ENCODE measurements at regions not wholly inside any gene's neighbourhood (a gene's known extent, or its start where the extent isn't known, plus 50 kb on each side); places are given as distances from the start of the nearest gene placed in this dataset.

GRCh38 chr2:199160677-199161465 is 296.9 kb downstream of the SATB2 start:
- no peaks in the 10 kb centered on the region for H3K27me3 Mint-ChIP-seq
- H3K4me3 Mint-ChIP-seq, result no peak overlapping the region
- POLR2A ChIA-PET, result no interaction called here
- peaks cover 2% of the 10 kb centered on the region for H3K9me3 Mint-ChIP-seq
- H3K27ac Mint-ChIP-seq, result no peak overlapping the region
- DNase-seq (no peak), ATAC-seq (ENCODE audit: low read depth) (no peak)
- H3K36me3 Mint-ChIP-seq, result no peaks in the 10 kb centered on the region
- no peaks in the 10 kb centered on the region for H3K4me1 Mint-ChIP-seq

GRCh38 chr2:199160081-199160480 is 297.7 kb downstream of the SATB2 start:
- Mint-ChIP-seq H3K36me3 (no peaks in the 10 kb centered on the region), H3K9me3 (peaks cover 2% of the 10 kb centered on the region), H3K27ac (no peak overlapping the region), H3K27me3 (no peaks in the 10 kb centered on the region), H3K4me1 (no peaks in the 10 kb centered on the region), H3K4me3 (no peak overlapping the region)
- no peak for DNase-seq
- no peak for ATAC-seq (ENCODE audit: low read depth)
- POLR2A ChIA-PET, result no interaction called here

- no peak overlapping the region for H3K27ac Mint-ChIP-seq
These were observed 309.5 kb downstream of the SATB2 start for GRCh38 chr2:199148076-199148845.

GRCh38 chr2:199147216-199147615 is 310.5 kb downstream of the SATB2 start:
- H3K27ac Mint-ChIP-seq, result no peak overlapping the region
- no peaks in the 10 kb centered on the region for H3K4me1 Mint-ChIP-seq
- ATAC-seq (ENCODE audit: low read depth) (no peak), DNase-seq (no peak)
- no peaks in the 10 kb centered on the region for H3K36me3 Mint-ChIP-seq
- H3K4me3 Mint-ChIP-seq, result no peak overlapping the region
- H3K27me3 Mint-ChIP-seq, result no peaks in the 10 kb centered on the region
- H3K9me3 Mint-ChIP-seq, result no peaks in the 10 kb centered on the region
- POLR2A ChIA-PET, result no interaction called here

More at GRCh38 chr2:199148076-199148845, 309.5 kb downstream of the SATB2 start:
- no peaks in the 10 kb centered on the region for H3K4me1 Mint-ChIP-seq
- no peak overlapping the region for H3K4me3 Mint-ChIP-seq
- POLR2A ChIA-PET, result no interaction called here
- H3K27me3 Mint-ChIP-seq, result no peaks in the 10 kb centered on the region
- DNase-seq, result no peak
- no peaks in the 10 kb centered on the region for H3K9me3 Mint-ChIP-seq
- no peak for ATAC-seq (ENCODE audit: low read depth)
- no peaks in the 10 kb centered on the region for H3K36me3 Mint-ChIP-seq

GRCh38 chr2:199144546-199144945 is 313.2 kb downstream of the SATB2 start:
- Mint-ChIP-seq H3K4me1 (no peaks in the 10 kb centered on the region), H3K4me3 (no peak overlapping the region), H3K27ac (no peak overlapping the region), H3K9me3 (no peaks in the 10 kb centered on the region), H3K36me3 (no peaks in the 10 kb centered on the region), H3K27me3 (no peaks in the 10 kb centered on the region)
- POLR2A ChIA-PET, result no interaction called here
- DNase-seq (no peak), ATAC-seq (ENCODE audit: low read depth) (no peak)

- Mint-ChIP-seq H3K27ac (no peak overlapping the region), H3K36me3 (no peaks in the 10 kb centered on the region), H3K4me3 (no peak overlapping the region), H3K9me3 (no peaks in the 10 kb centered on the region), H3K4me1 (no peaks in the 10 kb centered on the region), H3K27me3 (no peaks in the 10 kb centered on the region)
- ATAC-seq (ENCODE audit: low read depth) (no peak), DNase-seq (no peak)
- POLR2A ChIA-PET, result no interaction called here
These were observed 313.7 kb downstream of the SATB2 start for GRCh38 chr2:199144036-199144435.

- Mint-ChIP-seq H3K36me3 (no peaks in the 10 kb centered on the region), H3K4me3 (no peak overlapping the region), H3K27me3 (no peaks in the 10 kb centered on the region), H3K9me3 (peaks cover 1% of the 10 kb centered on the region), H3K4me1 (no peaks in the 10 kb centered on the region), H3K27ac (no peak overlapping the region)
- DNase-seq, result no peak
- POLR2A ChIA-PET, result no interaction called here
- ATAC-seq (ENCODE audit: low read depth), result no peak
These were observed 321.1 kb downstream of the SATB2 start for GRCh38 chr2:199136681-199137080.

GRCh38 chr2:199136242-199136641 is 321.5 kb downstream of the SATB2 start:
- Mint-ChIP-seq H3K36me3 (no peaks in the 10 kb centered on the region), H3K4me3 (no peak overlapping the region), H3K27ac (no peak overlapping the region), H3K27me3 (no peaks in the 10 kb centered on the region), H3K4me1 (no peaks in the 10 kb centered on the region), H3K9me3 (peaks cover 1% of the 10 kb centered on the region)
- DNase-seq (no peak), ATAC-seq (ENCODE audit: low read depth) (no peak)
- POLR2A ChIA-PET, result no interaction called here

- no peaks in the 10 kb centered on the region for H3K9me3 Mint-ChIP-seq
- ATAC-seq (ENCODE audit: low read depth) (no peak), DNase-seq (no peak)
- no peak overlapping the region for H3K27ac Mint-ChIP-seq
- no peaks in the 10 kb centered on the region for H3K36me3 Mint-ChIP-seq
- H3K27me3 Mint-ChIP-seq, result no peaks in the 10 kb centered on the region
- POLR2A ChIA-PET, result no interaction called here
- no peaks in the 10 kb centered on the region for H3K4me1 Mint-ChIP-seq
- no peak overlapping the region for H3K4me3 Mint-ChIP-seq
These were observed 325.9 kb downstream of the SATB2 start for GRCh38 chr2:199131876-199132275.

GRCh38 chr2:199131136-199131655 is 326.5 kb downstream of the SATB2 start:
- H3K9me3 Mint-ChIP-seq, result no peaks in the 10 kb centered on the region
- no peak for ATAC-seq (ENCODE audit: low read depth)
- H3K4me3 Mint-ChIP-seq, result no peak overlapping the region
- no peak for DNase-seq
- no peaks in the 10 kb centered on the region for H3K4me1 Mint-ChIP-seq
- H3K36me3 Mint-ChIP-seq, result no peaks in the 10 kb centered on the region
- POLR2A ChIA-PET, result no interaction called here
- H3K27me3 Mint-ChIP-seq, result no peaks in the 10 kb centered on the region
- no peak overlapping the region for H3K27ac Mint-ChIP-seq

GRCh38 chr2:199130501-199130900 is 327.2 kb downstream of the SATB2 start:
- Mint-ChIP-seq H3K27me3 (no peaks in the 10 kb centered on the region), H3K9me3 (no peaks in the 10 kb centered on the region), H3K27ac (no peak overlapping the region), H3K4me3 (no peak overlapping the region), H3K36me3 (no peaks in the 10 kb centered on the region), H3K4me1 (no peaks in the 10 kb centered on the region)
- POLR2A ChIA-PET, result no interaction called here
- ATAC-seq (ENCODE audit: low read depth), result no peak
- DNase-seq, result no peak

GRCh38 chr2:199128476-199129229 is 329.1 kb downstream of the SATB2 start:
- no peaks in the 10 kb centered on the region for H3K36me3 Mint-ChIP-seq
- ATAC-seq (ENCODE audit: low read depth) (no peak), DNase-seq (no peak)
- no peak overlapping the region for H3K4me3 Mint-ChIP-seq
- H3K4me1 Mint-ChIP-seq, result no peaks in the 10 kb centered on the region
- POLR2A ChIA-PET, result no interaction called here
- H3K27ac Mint-ChIP-seq, result no peak overlapping the region
- no peaks in the 10 kb centered on the region for H3K27me3 Mint-ChIP-seq
- no peaks in the 10 kb centered on the region for H3K9me3 Mint-ChIP-seq

- no peak overlapping the region for H3K4me3 Mint-ChIP-seq
- no peak overlapping the region for H3K27ac Mint-ChIP-seq
- no peaks in the 10 kb centered on the region for H3K9me3 Mint-ChIP-seq
- no peaks in the 10 kb centered on the region for H3K4me1 Mint-ChIP-seq
- ATAC-seq (ENCODE audit: low read depth) (no peak), DNase-seq (no peak)
- peaks cover 2% of the 10 kb centered on the region for H3K27me3 Mint-ChIP-seq
- H3K36me3 Mint-ChIP-seq, result no peaks in the 10 kb centered on the region
- POLR2A ChIA-PET, result no interaction called here
These were observed 337.9 kb downstream of the SATB2 start for GRCh38 chr2:199119796-199120195.

Measured in activated naive CD8-positive, alpha-beta T cell treated with anti-CD3 and anti-CD28 coated beads, Interleukin-2, amount 10 ng/mL, durations not matched to agents 7 days and 5 days (primary cell).